HG03175 (cell line): ENCODE measurements at regions not wholly inside any gene's neighbourhood (a gene's known extent, or its start where the extent isn't known, plus 50 kb on each side); places are given as distances from the start of the nearest gene placed in this dataset.
"Not testable (repeated sequence)": the region's sequence is repeated elsewhere in the genome, so short reads cannot be mapped to it uniquely, and the experiment has no call there.

Experiments
- ATAC-seq: cut with Tn5 transposase; IDR thresholded peaks from one replicate; pipeline ENCODE4 v1.9.1; 2021; ENCODE audit warnings: mild to moderate bottlenecking, moderate library complexity; ENCODE audit not compliant: unreplicated experiment

DNA sequence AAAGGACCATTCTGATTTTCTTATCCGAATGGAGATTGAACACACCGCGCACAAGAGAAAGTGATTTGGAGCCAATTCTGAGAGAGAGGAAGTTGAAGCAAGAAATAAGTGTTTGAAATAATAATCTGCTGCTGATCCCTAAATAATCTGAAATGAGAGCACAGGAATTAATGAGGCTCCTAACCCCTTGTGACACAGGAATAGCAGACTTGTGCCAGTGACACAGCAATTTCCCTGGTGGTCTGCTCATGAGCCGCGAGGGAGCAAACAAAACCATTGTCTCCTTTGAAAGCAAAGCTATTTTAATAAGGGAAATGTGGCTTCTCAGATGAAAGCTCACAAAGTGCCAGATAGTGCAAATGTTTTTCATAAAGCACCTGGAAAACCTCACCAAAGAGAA is 936.1 kb upstream of the WWC1 start:
- no peak for ATAC-seq

DNA sequence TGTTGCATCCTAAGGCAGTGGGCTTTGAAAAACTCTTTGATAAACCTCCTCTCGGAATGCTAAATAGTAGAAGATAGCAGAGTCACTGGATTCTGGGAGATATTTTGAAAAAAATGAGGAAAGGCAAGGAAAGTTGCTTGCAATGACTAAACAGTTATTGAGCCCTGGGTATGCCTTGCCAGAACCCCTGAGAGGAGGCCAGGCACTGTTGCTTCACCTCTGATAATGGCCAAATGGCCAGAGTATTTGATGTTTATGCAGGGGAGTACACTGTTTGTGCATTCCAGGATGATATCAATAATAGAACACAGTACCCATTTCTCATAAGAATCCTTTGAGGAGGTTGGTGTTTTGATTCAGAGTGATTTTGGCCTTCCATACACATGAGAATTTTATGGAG is 935.1 kb upstream of the WWC1 start:
- ATAC-seq, result no peak

DNA sequence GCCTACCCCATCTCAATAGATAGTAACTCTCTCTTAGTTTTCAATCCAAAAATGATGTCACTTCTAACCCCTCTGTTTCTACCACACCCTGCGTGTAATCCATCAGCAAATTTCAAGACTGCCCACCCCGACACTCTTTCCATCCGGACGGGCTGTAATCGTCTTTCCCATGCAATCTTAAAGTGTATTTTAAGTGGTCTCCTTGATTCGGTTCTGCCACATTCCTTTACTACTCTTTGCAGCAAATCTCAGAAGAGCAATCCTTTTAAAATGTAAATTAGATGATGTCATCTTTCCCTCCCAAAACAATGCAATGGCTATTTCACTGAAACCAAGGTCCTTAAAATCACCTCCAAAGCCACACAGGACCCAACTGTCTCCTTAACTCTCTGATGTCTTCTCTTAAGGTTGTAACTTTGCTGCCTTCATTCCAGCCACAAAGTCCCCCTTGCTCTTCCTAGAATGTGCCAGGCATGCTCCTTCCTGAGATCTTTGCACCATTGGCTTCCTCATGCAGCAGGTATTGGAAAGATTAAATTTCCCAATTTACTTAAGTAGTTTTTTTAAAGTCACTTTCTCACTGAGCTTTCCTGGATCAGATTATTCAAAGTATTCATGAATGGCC is 932.5 kb upstream of the WWC1 start:
- no peak for ATAC-seq

DNA sequence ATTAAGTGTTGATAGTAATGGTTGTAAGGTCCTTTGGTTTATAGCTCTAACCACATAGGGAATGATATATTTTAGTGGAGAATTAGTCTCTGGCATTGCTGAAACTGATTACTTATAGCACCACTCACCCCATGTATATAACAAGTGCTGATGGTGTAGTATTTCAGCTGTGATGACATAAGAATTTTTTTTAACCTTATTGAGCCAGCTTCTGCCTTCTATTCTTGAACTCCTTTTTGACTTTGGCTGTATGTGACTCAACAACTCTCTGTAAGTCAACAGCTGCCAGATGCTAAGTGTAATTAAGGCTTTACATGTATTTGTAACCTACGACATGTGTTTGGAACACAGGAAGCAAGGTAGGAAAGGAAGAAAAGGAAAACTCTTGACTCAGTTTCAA is 929.6 kb upstream of the WWC1 start:
- no peak for ATAC-seq

DNA sequence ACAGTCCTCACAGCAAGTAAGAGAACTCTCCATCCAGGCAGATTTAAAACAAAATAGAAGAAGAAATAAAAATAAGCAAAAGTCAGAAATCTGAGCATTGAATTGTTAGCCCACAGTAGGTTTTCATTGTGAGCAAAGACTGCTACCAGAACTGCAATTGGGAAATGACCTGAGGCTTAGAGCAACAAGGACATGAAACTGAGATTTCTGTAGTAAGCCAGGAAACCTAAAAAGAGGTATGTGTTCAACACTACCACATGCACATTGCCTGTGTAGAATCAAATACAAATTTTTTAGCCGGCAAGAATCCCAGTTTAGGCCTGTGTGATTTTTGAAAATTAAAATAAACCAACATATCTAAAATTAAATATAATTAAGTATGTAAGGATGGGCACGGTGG is 928.4 kb upstream of the WWC1 start:
- no peak for ATAC-seq

DNA sequence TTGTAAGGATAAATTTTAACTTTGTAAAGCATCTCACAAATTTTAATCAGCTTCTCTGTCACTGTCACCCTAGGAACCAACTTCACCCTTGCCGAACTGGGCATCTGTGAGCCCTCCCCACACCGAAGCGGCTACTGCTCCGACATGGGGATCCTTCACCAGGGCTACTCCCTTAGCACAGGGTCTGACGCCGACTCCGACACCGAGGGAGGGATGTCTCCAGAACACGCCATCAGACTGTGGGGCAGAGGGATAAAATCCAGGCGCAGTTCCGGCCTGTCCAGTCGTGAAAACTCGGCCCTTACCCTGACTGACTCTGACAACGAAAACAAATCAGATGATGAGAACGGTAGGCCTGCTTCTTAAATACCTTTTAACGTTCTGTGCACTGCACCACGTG is 916.3 kb upstream of the WWC1 start:
- ATAC-seq, result no peak

DNA sequence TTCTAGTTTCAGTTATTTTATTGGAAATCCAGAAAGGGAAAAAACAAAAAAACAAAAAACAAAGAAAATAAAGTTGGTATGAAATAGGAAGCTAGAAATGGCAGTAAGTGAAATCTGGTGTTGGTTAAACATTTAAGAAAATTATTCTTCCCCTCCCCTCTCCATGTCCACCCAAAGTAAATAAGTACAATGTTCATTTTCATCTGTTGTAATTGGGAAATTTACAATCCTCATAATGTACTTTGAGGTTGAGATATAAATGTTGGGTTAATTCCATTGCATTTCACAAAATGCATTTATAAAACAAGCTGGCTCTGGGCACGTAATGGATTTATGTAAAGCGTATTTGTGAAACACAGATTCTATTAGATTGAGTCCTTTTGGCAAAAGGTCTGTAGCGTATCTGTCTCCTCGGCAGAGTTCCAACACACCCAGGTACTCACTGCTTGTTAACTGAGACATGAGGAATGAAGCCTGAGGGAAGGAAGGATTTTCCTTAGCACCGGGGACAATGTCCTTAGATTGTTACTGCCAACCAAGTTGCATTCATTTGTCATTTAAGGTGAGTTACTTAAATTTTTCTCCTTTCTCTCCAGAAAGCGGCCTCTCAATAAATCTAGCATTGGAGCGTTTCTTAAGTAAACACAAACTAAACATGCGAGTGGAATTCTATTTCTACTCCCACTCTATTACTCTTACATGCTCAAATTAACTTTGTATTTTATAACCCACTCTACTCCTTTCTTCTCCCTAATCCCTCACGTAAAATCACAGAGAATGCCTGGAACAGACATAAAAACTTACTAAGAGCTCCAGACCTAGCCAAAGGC is 912.3 kb upstream of the WWC1 start:
- ATAC-seq, result no peak

DNA sequence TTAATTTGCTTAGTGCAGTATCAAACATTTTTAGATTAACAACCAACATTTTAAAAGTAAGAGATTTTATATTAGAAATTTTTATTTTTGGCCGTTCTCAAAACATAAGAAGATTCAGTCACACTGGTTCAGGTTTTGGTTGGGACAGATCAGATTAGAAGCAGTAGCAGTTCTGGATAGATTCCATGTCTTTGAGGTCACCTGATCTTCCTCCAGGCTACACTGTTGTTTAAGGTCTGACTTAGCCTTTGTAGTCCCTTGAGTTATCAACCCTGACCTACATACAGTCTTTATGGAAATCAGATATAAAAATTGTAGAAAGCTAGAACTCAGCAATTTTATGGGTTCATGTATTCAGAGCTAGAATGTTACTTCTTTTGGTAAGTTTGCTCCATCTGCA is 910.0 kb upstream of the WWC1 start:
- no peak for ATAC-seq

DNA sequence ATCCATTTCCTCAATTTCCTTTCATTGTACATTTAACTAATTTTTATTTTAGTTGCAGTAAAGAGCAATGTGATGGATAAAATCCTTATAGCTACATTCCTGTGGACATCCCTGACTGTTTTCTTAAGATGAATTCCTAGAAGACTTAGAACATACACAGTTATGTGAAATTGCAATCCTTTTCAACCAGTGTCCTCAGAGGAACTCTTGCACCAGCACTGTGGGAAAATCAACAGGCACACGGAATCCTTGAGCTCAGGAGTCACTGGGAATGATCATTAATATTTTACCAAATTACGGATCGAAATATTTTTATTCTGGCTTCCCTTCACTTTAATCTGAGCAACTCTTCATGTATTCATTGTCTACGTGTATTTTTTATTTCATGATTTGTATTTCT is 901.9 kb upstream of the WWC1 start:
- ATAC-seq, result no peak

DNA sequence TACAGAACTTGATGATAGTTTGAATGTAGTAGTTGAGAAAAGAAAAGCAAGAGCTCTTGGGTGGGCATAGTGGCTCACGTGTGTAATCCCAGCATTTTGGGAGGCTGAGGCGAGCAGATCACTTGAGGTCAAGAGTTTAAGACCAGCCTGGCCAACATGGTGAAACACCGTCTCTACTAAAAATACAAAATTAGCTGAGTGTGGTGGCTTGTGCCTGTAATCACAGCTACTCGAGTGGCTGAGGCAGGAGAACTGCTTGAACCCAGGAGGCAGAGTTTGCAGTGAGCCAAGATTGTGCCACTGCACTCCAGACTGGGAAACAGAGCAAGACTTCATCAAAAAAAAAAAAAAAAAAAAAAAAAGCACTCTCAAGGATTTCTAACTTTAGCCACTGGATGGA is 900.2 kb upstream of the WWC1 start:
- ATAC-seq, result not testable (repeated sequence)

DNA sequence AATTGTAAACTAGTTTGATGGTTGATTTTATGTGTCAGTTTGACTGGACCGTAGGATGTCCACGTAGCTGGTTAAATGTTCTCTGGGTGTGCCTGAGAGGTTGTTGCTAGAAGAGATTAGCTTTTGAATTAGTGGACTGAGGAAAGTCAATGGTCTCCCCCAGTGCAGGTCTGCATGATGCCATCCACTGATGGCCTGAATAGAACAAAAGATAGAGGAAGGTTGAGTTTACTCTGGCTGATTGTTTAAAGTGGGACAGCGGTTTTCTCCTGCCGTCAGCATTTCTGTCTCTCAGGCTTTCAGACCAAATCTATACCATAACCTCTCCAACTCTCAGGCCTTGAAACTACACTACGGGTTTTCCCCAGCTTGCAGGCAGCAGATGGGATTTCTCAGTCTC is 899.2 kb upstream of the WWC1 start:
- ATAC-seq, result no peak

DNA sequence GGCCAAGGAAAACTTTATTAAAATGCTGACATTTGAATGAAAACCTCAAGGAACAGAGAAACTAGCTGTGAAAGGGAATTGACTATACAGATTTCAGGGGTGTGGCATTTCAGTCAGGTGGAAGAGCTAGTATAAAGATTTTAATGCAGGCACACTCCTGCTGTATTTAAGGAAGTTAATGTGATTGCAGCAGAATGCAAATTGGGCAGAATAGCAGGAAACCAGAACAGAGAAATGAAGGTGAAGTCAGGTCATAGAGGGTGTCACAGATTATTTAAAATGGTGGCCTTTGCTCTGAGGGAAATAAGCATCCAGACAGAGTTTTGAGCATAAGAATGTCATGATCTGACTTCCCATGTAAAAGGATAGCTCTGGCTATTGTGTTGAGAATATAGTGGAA is 898.1 kb upstream of the WWC1 start:
- ATAC-seq, result no peak

DNA sequence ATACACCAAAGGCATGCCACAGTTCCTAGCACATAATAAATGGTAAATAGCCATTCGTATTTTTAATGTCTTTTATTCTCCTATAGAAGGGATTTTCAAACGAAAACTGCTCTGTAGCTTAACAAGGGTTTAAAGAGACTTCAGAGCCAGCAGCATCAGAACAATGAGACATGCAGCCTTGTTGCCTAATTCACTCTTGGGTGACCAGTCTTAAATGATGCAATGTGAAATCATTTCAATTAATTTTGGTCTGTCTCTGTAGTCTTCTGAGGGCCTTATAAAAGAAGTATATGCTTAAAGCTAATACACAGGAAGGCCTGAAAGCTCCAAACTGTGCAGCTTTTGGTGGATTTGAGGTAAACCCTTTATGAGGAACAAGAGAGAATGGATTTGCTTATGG is 888.8 kb upstream of the WWC1 start:
- no peak for ATAC-seq

DNA sequence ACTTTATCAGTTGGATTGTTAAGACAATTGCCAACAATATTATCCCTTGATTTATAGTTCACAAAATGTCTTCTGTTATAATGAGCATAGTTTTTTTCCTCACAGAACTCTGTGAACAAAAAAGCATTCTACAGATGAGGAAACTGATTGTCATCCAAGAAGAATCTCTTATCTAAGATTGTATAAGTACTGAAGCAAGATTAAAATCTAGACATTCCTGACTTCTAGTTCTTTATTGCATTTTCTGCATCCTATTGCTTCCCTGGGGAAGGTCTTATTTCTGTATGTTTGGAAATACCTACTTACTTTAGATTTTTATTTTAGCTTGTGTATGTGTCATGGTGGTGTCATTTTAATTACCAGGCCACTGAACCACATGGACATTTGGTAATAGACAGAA is 884.9 kb upstream of the WWC1 start:
- no peak for ATAC-seq

DNA sequence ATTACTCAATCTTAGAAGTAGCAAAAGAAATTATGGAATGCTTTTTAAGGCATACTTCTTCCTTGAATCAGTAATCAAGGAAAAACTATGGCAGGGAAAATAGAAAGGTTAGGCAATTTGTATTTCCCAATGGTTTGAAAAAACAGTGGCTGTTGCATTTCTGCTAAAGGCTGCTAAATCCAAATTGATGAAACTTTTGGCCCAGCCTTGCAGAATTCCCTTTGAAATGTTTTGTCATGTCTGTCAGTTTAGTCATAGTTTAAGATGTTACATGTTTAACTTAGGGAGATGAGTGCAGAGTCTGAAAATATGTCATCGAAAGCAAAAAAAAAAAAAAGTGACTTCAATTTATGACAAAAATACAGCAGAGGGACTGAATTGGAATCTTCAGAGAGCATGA is 878.9 kb upstream of the WWC1 start:
- ATAC-seq, result no peak

DNA sequence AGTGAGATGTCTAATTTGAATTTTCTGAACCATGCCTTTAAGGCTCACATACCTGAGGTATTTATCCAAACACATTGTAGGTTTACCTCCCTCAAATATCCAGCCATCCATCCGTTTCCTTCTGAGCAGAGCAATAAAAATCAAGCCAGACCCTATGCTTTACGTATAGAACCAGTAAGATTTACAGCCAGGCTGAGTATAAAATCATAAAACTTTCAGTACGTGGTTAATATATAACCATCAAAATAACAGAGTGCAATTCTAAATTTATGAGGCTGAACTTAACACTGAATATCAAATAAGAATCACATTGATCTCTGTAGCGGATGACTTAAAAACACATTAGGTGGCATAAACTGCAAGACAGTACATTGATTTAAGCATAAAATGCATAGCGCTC is 877.9 kb upstream of the WWC1 start:
- ATAC-seq, result no peak

DNA sequence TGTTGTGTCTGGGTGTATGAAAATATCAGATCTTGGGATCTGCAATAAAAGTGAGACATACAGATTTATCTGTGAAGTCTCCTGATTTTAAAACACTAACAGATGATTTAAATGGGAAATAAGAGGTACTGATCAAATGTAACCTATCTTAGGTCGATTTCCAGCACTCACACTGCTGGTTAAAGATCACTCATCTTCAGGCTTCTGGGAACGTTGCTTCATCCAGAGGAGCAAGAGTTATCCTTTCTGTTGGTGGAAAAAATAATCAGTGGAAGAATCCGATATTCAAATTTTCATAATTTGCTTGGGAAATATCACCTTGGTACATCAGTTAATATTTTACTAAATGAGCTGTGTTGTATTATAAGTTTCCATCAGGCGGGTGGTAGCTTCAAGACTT is 876.8 kb upstream of the WWC1 start:
- no peak for ATAC-seq

DNA sequence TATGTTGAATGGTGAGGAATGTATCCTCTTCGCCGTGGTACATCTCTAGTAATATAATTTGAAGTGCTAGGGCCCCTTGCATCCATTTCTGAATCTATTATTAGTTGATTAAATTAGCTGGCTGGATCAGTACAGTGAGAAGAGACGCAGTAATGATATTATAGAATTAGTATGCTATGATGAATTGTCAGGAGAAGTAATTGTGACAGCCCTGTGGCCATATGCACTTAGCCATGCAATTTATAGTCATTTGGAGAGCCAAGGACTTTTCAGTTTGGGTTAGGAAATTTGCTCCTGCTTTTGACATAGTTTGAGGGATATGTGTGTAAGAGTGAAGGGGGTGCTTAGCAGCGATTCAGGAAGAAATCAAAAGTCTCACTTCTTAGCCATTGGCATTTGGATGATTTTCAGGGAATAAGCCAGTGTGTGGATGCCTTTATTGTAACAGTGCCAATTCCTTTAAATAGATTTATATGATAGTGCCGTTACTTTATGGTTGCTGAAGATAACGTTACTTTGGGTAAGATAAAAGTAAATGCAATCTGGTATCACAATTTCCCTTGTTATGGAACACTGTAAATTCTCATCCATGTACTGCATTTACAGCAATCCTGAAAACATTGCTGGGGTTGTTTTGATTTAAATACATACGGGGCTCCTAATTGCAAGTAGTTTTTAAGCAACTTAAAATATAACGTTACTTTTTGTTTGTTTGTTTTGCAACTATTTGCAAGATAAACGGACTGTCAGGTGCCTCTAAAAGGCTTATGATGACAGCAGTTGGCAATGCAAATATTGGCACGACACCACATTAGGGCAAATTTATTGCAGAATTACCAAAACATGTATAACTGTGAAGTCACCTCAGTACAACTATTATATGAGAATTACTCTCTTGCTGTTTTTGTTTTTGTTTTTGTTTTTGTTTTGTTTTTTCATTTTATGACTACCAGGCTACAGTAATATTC is 875.4 kb upstream of the WWC1 start:
- no peak for ATAC-seq

DNA sequence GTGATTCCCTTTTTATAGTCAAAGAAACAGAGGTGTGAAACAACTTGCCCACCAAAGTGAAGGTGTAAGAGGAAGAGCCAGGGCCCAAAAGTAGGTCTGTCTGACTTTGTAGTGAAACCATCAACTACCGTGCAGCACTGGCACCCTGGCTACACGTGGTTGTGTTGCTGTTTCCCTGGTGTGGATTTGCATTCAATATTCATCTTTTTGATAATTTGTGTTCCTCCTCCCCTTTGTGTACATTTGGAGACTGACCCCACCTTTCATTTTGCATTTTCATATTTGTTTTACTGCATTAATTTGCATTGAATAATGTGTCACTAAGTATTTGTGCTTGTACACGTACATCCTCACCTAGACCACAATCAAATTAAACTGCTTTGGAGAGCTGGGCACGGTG is 873.8 kb upstream of the WWC1 start:
- ATAC-seq, result no peak

DNA sequence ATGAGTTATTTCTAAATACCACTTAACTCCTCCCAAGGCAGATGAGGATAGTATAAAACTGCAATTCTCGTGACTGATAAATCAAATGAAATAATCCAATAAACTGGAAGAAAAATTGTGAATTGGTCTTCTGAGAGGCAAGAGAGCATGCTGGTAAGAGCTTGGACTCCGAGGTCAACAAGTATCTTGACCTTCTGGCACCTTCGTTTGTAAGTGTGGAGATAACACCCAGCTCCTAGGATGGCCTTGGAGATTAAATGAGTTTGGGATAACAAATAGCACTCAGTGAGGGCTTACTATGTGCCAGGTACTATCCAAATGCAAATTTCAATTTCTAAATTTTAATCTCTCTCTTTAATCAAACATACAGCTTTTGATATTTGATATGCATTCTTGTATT is 866.3 kb upstream of the WWC1 start:
- ATAC-seq, result no peak

DNA sequence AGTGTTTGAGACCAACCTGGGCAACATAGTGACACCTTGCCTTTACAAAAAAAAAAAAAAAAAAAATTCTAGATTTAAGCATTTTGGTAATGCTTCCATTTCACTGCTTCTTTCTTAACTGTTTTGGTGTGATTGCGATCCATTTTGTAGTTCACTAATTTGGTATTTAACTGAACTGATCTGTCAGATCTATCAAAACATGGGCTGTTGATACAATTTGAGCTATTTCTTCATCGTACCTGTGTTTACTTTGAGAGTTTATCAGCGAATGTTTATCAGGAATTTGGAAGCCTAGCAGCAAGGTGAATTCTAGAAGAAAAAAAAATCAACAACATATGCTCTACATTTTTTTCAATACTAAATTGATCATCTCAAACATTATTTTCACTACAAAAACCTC is 864.9 kb upstream of the WWC1 start:
- no peak for ATAC-seq

DNA sequence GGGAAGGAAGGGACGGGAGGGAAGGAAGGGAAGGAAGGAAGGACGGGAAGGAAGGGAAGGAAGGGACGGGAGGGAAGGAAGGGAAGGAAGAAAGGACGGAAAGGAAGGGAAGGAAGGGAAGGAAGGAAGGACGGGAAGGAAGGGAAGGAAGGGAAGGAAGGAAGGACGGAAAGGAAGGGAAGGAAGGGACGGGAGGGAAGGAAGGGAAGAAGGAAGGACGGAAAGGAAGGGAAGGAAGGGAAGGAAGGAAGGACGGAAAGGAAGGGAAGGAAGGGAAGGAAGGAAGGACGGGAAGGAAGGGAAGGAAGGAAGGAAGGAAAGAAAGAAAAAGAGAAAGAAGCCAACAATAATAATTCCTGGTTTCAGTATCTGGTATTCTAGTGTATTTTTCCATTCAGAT is 863.8 kb upstream of the WWC1 start:
- ATAC-seq, result not testable (repeated sequence)
